ENCODE measurements at regions not wholly inside any gene's neighbourhood (a gene's known extent, or its start where the extent isn't known, plus 50 kb on each side); places are given as distances from the start of the nearest gene placed in this dataset.

DNA sequence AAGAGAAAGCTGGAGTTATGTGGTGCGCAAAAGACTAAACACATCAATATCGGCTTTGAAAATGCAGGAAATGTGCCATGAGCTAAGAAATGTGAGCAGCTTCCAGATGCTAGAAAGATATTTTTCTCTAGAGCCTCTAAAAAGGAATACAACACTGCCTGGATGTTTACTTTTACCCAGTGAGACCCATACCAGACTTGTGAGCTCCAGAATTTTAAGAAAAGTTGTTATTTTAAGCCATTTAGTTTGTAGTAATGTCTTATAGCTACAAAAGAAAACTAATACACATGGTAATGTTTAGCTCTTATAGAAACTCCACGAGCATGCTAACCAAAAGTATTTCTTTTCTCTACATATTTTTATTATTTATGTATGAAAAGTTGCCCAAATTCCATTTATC lies 1389.4 kb downstream of the C4orf33 start:
- DNase-seq (ENCODE audit: low read depth), result no peak

DNA sequence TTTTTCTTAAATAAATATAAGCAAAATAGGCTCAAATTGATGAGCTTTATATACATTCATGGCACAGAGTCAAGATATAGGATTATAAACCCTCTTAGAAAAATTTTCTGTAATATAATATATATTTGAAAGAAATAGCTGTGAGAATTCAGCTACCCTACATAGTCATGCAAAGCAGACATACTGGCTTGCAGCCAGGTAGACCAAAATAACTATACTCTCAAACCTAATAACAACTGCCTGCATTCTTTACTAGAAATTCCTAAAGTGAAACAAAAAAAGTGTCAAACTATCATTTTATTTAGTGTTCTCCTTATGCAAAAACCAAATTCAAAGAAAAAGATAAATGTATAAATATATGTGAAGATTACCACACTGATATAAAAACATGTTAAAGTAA lies 1390.2 kb downstream of the C4orf33 start:
- no peak for DNase-seq (ENCODE audit: low read depth)

DNA sequence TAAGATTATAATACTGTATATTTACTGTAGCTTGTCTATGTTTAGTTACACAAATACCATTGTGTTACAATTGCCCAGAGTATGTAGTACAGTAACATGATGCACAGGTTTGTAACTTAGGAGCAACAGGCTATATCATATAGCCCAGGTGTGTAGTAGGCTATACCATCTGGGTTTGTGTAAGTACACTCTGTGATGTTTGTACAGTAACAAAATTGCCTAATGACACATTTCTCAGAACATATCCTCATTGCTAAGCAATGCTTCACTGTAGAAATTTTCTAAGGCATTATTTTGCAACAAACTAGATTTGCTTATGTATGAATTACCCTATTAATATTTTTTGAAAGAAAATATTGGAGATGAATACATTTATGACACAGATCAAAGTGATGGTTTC lies 1390.9 kb downstream of the C4orf33 start:
- DNase-seq (ENCODE audit: low read depth), result no peak

DNA sequence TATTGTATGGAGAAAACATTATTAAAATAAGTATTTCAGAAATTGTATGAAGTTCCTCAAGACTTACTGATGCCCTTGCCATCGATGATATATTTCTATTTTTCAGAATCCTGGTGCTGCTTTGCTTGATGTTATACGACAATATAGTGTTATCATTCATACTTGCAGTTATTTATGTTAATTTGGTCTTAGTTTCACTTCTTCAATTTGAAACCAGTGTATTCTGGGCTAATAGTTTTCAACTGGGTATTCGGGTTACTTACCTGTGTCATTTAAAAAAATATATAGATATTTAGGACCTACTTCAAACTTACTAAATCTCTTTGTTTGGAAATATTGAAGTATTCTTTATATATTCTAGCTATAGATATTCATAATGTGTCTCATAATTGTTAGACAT lies 1414.7 kb downstream of the C4orf33 start:
- DNase-seq (ENCODE audit: low read depth), result no peak

DNA sequence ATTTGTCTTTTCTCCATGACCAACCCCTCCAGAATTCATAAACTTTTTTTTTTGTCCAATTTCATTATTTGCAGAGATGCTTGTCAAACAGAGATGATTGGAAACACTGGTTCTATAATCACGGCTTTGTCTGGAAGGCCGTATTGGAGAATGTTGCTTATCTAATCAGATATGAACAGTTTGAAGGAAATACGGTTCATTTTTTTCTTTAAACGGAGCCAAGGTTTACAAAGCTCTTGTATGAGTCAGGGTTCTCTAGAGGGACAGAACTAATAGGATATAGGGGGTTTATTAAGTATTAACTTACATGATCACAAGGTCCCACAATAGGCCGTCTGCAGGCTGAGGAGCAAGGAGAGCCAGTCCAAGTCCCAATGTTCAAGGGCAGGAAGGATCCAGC lies 1415.8 kb downstream of the C4orf33 start:
- no peak for DNase-seq (ENCODE audit: low read depth)

DNA sequence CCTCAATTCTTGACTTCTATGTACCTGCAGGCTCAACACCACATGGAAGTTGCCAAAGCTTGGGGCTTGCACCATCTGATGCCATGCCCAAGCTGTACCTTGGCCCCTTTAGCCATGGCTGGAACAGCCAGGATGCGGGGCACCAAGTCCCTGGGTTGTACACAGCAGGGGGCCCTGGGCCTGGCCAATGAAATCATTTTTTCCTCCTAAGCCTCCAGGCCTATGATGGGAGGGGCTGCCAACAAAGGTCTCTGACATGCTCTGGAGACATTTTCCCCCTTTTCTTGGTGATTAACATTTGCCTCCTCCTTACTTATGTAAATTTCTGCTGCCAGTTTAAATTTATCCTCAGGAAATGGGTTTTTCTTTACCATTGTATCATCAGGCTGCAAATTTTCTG lies 1428.1 kb downstream of the C4orf33 start:
- no peak for DNase-seq (ENCODE audit: low read depth)

DNA sequence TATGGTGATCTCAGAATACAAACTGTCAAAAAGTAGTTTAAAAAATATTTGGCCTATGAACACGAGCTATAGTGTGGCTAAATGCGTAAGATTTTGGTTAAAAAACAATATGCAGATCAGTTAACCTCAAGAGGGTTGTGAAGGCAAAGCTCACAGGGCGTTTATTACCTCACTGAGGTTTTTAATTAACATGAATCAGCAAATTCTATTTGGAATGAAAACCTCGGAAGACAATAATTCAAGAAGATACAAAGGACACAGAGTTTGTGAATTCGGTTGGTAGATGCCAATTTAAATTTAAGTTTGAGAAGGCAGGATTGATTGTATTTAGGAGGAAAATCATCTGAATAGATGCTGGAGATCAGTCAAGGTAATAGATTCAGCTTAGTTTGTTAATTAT lies 1434.6 kb downstream of the C4orf33 start:
- no peak for DNase-seq (ENCODE audit: low read depth)

DNA sequence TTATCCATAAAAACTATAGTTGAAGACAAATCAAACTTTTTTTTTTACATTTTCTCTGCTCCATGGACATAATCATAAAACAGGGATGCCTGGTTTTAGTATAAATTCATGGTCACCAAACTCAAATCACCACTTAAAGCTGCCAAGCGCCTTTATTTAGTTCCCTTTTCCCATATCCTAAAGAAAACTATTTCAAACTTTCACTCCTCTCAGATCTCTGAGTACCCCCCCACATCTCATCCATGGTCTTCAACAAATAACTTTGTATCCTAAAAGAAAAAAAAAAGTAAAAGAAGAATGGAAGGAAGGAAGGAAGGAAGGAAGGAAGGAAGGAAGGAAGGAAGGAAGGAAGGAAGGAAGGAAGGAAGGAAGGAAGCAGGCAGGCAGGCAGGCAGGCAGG lies 1438.7 kb downstream of the C4orf33 start:
- no peak for DNase-seq (ENCODE audit: low read depth)

DNA sequence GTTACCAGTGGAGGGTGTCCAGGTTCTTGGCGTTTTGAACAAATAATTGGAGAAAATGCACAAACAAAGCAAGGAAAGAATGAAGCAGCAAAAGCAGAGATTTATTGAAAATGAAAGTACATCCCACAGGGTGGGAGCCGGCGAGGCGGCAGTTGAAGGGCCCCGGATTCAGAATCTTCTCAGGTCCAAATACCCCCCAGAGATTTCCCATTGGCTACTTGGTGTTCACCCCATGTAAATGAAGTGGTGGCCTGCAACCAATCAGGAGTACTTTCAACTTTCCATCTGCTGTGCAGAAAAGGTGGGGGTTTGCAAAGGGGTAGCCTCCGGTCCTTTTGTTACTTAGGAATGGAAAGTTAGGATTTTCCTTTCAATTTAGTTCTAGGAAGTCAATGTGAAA lies 1447.0 kb downstream of the C4orf33 start:
- no peak for DNase-seq (ENCODE audit: low read depth)

DNA sequence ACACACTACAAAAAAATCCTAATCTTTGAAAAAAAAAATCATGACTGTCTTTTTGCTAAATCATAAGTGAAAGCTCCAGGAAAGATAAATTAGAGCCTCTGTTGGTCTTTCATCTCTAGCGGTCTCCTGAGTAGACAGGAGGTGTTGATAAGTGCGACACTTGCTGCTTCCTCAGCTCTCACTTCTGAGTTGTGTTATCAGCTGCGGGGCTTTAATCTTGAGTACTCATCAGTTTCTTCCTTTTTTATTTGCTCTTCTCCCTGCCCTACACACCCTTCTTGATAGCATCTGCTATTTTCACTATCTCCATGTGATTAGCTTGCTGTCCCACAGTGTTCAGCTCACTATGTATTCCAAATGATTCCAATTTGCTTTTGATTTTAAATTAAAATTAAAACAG lies 1449.2 kb downstream of the C4orf33 start:
- no peak for DNase-seq (ENCODE audit: low read depth)

DNA sequence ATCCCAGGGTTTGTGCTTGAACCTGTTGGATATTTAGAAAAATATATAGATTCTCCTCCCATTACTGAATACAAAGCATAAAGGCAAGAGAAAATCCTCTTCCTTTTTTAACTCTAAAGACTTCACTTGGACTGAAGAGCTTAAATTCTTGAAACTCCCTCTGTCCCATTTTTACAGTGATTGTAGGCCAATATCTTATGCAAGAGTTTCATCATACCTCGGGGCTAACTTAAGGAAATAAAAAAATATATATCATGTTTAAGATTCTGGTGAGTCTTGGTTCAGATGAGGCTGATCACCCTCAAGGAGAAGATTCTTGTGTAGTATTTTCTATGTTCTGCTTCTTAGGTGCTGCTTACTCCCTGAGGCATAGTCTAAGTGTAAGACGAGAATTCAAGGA lies 1449.6 kb downstream of the C4orf33 start:
- no peak for DNase-seq (ENCODE audit: low read depth)

DNA sequence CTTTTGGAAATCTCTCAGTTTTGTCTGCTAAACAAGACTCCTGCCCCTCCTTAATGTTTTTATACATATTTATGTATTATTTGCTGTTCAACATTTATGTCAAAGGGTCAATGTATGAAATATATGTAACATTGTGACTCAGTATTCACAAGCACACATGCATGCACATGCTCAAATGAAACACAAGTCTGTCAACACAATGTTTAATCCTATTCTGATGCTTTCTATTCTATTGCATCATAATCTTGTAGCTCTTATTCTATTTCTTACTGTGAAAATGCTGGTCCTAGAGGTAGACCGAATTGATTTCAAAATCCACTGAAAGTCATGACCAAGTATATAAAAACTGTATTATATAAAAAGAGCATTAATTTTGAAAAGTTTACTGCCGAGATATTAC lies 1463.3 kb downstream of the C4orf33 start:
- no peak for DNase-seq (ENCODE audit: low read depth)

DNA sequence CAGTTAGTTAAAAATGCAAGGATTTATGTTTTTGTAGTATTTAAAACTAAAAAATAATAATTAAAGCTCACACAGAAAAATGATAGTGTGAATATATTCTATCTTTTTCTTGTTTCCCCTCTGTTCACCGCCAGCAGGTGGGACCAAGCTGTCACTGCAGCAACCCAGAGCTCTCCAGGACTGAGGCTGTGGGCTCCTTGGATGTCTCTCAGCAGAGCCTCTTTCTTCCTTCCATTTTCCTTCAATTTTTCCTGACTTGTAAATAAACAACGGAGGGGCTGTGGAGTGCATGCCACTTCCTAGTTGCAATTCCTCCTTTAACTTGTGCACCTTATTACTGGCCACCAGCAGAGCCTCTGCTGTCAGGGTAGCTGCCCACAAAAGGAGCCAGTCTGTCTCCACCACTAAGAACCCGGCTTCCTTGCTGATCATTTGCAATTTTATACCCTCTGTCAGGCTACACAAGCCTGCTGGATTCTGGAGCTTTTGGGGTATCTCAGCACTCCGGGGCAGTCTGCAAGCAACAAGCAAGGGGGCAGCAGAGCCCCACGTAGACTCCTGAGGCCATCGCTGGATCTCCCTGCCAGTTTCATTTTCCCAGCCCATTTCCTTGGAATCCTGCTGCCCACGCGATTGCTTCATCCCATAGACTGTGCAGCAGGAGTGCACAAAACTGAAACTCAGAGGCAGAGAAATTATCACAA lies 1467.4 kb downstream of the C4orf33 start:
- no peak for DNase-seq (ENCODE audit: low read depth)

DNA sequence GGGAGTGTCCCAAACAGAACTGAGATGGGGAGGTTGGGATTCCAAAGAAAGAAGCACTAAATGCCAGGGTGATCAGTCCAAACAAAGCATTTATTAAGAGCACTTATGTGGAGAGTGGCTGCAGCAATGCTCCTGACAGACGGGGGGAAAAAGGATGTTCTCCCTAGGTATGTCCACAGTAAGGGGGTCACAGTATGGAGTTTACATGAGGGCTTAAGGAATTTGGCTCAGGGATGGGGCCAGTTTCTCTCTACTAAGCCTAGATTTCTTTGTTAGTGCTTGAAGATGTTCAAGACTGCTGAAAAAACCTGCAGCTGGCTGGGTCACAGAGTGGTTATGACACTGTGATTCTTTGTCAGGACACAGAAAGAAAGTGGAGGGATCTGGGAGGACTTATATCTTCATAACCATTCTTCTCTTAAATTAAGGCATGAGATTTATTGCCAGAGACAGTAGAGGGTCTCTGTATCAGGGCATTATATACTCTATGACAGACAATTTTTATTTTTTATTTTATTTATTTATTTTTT lies 1468.0 kb downstream of the C4orf33 start:
- DNase-seq (ENCODE audit: low read depth), result no peak

DNA sequence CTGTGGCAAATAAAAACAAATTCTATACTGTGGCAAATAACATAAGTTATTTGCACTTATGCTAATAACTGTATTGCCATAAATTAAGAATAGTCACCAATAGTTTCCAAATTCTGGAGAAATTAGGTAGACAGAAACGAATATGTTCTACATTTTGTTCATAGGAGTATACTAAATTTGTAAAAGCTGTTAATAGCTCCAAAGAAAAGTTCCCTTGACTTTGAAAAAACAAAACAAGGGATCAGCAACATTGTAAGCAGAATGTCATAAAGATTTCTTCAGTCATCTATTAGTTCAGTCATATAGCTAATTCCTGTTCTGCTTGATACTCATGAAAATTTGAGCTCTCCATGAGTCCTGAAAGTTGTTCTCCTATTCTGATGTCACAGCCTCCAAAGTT lies 1472.8 kb downstream of the C4orf33 start:
- no peak for DNase-seq (ENCODE audit: low read depth)

DNA sequence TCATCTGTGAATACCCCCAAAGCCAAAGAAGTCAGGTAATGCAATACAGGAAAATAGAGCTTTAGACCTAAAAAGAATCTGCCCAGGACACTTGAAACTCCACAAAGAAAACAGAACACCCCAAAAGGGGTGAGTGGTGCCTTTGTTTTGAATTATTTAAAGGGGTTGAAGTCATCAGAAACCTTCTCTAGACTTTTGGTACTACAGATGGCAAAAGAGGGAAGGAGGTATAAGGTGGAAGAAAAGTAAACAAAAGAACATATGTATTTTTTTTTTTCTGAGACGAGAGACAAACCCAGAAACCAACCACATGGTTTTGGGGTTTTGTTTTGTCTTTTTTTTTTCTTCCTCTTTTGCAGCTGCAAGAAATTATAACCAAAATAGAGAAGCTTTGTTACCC lies 1477.8 kb downstream of the C4orf33 start:
- no peak for DNase-seq (ENCODE audit: low read depth)

DNA sequence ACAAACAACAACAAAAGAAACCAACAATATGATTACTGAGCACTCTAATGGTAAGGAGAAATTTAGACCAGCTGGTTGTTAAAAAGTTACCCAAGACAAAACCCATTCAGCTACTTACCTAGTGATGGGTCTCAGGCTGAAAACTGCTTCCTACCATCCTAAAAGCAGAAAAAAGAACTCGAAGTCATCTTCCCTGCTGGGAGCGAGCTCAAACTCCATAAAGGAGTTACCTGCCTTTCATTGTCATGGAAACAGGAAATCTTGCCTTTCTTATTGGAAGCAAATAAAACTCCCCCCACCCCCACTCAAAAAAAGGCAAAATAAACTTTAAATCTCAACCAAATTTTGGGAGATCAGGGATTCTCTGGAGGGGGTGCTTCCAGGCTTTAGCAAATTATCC lies 1478.3 kb downstream of the C4orf33 start:
- no peak for DNase-seq (ENCODE audit: low read depth)

DNA sequence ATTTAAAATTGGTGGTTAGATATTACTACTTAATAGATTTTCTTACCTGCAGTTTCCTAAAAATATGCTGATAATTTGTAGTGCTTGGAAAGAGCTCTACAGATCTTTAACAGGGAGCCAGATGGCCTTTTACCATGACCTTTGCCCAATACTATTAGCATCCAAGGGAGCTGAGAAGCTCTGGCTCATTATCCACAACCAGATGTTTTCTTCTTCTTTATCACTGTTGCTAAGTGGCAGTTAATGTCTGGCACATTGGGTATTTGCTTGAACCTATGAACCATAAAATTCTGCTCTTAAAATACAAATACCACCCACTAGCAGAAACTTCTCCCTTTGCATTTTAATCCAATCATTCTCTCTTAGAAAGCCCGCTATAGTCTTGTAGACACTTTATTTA lies 1480.3 kb downstream of the C4orf33 start:
- DNase-seq (ENCODE audit: low read depth), result no peak

DNA sequence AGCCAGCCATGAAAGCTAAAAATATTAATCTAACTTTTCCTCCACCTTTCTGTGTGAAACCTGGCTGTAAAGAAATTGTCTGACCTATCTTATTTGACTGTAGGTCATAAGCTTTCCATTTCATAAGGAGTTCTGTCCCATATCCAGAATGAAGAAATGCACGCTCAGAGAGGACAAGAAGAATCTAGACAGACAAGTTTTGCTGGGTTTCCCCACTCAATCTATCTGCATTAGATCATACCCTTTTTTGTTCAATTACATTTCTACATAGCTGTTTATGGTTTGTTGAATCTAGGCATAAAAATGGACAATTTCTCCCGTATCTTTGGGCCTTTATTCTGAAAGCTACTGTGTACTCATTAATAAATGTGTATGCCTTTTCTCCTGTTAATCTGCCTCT lies 1495.1 kb downstream of the C4orf33 start:
- no peak for DNase-seq (ENCODE audit: low read depth)

DNA sequence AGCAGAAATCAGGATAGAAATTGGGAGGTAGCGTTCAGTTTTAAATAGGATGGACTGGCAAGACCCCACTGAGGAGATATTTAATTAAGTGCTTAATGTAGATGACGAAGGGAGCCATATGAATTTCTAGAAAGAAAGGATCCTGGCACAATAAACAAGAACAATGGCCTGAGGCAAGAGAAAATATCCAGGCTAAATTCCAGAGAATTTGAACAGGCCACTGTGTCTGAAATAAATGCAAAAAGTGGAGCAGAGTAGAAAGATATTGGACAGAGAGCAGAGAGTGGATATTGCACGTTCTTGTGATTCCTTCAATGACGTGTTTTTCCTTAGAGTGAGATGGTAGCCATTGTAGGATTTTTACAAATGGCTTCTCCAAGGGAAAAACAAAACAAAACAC lies 1504.8 kb downstream of the C4orf33 start:
- DNase-seq (ENCODE audit: low read depth), result no peak

DNA sequence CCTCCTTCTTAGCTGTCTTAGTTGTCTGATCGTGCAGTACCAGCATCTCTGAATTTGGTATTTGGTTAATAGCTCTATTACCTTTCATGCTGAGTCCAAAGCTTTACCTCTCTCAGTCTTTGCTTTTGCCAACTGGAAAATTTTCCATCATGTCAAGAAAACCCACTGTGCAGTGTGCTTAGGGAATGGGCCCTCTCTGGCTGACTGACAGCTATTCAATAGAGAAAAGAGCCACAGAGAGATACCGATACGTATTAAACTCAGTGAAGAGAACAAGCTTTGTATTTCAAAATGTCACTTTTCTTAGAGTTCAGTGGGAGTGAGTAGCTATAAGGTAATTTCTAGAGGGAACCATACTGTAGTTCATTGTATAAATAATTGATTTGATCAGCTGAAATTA lies 1507.1 kb downstream of the C4orf33 start:
- DNase-seq (ENCODE audit: low read depth), result no peak

DNA sequence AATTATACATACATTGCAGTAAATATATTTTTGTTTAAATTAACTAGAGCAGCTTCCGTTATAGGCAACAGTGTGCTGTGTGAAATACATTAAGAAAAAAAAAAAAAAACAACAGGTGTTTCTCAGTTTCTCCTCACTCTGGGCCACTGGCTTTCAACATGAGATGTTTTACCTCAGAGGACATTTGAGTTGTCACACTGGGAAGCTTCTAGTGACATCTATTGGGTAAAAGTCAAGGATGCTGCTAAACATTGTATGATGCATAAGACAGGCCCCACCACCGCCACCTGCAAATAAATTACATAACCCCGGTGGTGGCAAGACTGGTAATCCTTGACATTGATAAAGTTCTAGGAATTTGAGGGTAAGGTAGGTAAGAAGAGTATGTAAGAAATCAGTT lies 1512.2 kb downstream of the C4orf33 start:
- no peak for DNase-seq (ENCODE audit: low read depth)

DNA sequence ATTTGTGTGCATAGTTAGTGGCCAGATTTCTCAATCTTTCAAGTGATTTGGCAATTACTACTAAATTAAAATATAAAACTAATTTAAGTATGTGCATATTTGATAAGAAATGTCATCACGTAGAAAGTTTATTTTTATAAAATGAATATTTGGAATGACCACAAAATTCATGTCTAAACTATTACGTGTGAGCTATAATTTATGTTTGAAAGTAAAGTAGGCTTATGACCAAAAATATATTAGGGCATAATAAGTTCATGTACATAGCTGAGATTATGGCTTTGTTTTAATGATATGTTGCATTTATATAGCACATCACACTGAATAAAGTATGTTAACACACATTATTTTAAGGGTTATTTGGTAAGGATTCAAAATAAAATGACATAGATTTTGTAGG lies 1532.6 kb downstream of the C4orf33 start:
- DNase-seq (ENCODE audit: low read depth), result no peak
